SK-N-SH treated with all-trans-retinoic acid at 6 μM for 48 hours (cell line): ENCODE measurements at regions not wholly inside any gene's neighbourhood (a gene's known extent, or its start where the extent isn't known, plus 50 kb on each side); places are given as distances from the start of the nearest gene placed in this dataset.
"Not testable (repeated sequence)": the region's sequence is repeated elsewhere in the genome, so short reads cannot be mapped to it uniquely, and the experiment has no call there.

Experiments
- ATAC-seq: fragments of 200-7000 bp; cut with Tn5 transposase; 3 replicates; pipeline ENCODE4 v1.9.1; 2020; ENCODE audit warnings: mild to moderate bottlenecking, moderate library complexity
- ARNTL ChIP-seq: fragments of 450-650 bp; formaldehyde crosslinking; IDR thresholded peaks from 2 replicates; pipeline ENCODE4 v1.5.0; 2020; ENCODE audit warnings: low read depth, mild to moderate bottlenecking, moderate library complexity, borderline replicate concordance
- BACH2 ChIP-seq: fragments of 250-450 bp; sonication (Bioruptor Pico); IDR thresholded peaks from 2 replicates; pipeline ENCODE4 v1.9.0; 2021; ENCODE audit warnings: mild to moderate bottlenecking, borderline replicate concordance
- CREB5 ChIP-seq: fragments of 250-450 bp; sonication (Bioruptor Pico); IDR thresholded peaks from 2 replicates; pipeline ENCODE4 v1.5.1; 2020; ENCODE audit warnings: low read depth, mild to moderate bottlenecking, moderate library complexity
- CSDC2 ChIP-seq: fragments of 250-450 bp; sonication (Bioruptor Pico); IDR thresholded peaks from 2 replicates; pipeline ENCODE4 v1.5.0; 2020; ENCODE audit warnings: mild to moderate bottlenecking, moderate library complexity
- CSRNP3 ChIP-seq: fragments of 250-450 bp; sonication (Bioruptor Pico); IDR thresholded peaks from 2 replicates; pipeline ENCODE4 v1.5.1; 2021; ENCODE audit warnings: mild to moderate bottlenecking, moderate library complexity
- ESRRG ChIP-seq: fragments of 250-450 bp; sonication (Bioruptor Pico); IDR thresholded peaks from 2 replicates; pipeline ENCODE4 v1.6.1; 2021; ENCODE audit warnings: mild to moderate bottlenecking
- GLIS3 ChIP-seq: fragments of 250-450 bp; sonication (Bioruptor Pico); IDR thresholded peaks from 2 replicates; pipeline ENCODE4 v1.5.0; 2020; ENCODE audit warnings: mild to moderate bottlenecking, moderate library complexity
- PATZ1 ChIP-seq: fragments of 250-450 bp; sonication (Bioruptor Pico); IDR thresholded peaks from 2 replicates; pipeline ENCODE4 v1.8.0; 2020; ENCODE audit warnings: mild to moderate bottlenecking, moderate library complexity, borderline replicate concordance
- PPARA ChIP-seq: fragments of 250-450 bp; sonication (Bioruptor Pico); IDR thresholded peaks from 2 replicates; pipeline ENCODE4 v1.5.0; 2020; ENCODE audit warnings: mild to moderate bottlenecking, borderline replicate concordance
- RARB ChIP-seq: fragments of 250-450 bp; sonication (Bioruptor Pico); IDR thresholded peaks from 2 replicates; pipeline ENCODE4 v1.8.0; 2021; ENCODE audit warnings: mild to moderate bottlenecking, moderate library complexity
- SNAI2 ChIP-seq: fragments of 250-450 bp; sonication (Bioruptor Pico); IDR thresholded peaks from 2 replicates; pipeline ENCODE4 v1.5.0; 2020; ENCODE audit warnings: mild to moderate bottlenecking, moderate library complexity
- TCF4 ChIP-seq: fragments of 250-450 bp; sonication (Bioruptor Pico); IDR thresholded peaks from 2 replicates; pipeline ENCODE4 v1.8.0; 2021; ENCODE audit warnings: mild to moderate bottlenecking, moderate library complexity, borderline replicate concordance
- TSHZ2 ChIP-seq: fragments of 250-450 bp; sonication (Bioruptor Pico); IDR thresholded peaks from 2 replicates; pipeline ENCODE4 v1.5.0; 2020; ENCODE audit warnings: mild to moderate bottlenecking, moderate library complexity
- ZC3H10 ChIP-seq: fragments of 250-450 bp; sonication (Bioruptor Pico); IDR thresholded peaks from 2 replicates; pipeline ENCODE4 v1.5.1; 2021; ENCODE audit warnings: mild to moderate bottlenecking, moderate library complexity
- ZNF565 ChIP-seq: fragments of 450-650 bp; formaldehyde crosslinking; conservative IDR thresholded peaks from 2 replicates; pipeline ENCODE4 v1.5.0; 2020; ENCODE audit warnings: low read depth, mild to moderate bottlenecking, moderate library complexity
- ZNF70 ChIP-seq: fragments of 450-650 bp; formaldehyde crosslinking; IDR thresholded peaks from 2 replicates; pipeline ENCODE4 v1.5.0; 2020; ENCODE audit warnings: mild to moderate bottlenecking, moderate library complexity
- ZNF8 ChIP-seq: fragments of 450-650 bp; formaldehyde crosslinking; IDR thresholded peaks from 2 replicates; pipeline ENCODE4 v1.5.0; 2020; ENCODE audit warnings: mild to moderate bottlenecking, moderate library complexity
- TF ChIP-seq, protein P1 (sequence below): fragments of 250-450 bp; sonication (Bioruptor Pico); IDR thresholded peaks from 2 replicates; pipeline ENCODE4 v1.8.0; 2021; ENCODE audit warnings: low read depth, mild to moderate bottlenecking, moderate library complexity, borderline replicate concordance

DNA sequence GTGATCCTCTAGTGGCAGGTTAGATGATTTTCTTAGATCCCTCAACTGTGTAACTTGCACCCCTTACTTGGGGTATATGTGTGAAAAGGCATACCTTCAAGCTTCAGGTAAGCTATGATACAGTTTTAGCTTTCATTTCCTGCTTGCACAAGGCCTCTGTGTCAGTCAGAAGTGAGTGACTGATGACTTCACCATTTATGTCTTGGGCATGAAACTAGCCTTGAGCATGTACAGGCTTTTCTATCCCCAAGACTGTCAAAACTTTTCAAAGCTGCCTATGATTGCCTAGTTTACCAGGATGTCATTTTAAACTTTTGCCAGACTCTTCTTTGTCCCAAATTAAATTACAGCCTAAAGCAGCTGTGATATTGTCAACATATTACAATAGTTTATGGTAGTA, 286.1 kb upstream of the CNTN5 start:
- ATAC-seq = no peak
- no peak for TF ChIP-seq ZNF8 (CRISPR knock-in tag)
- no peak for TF ChIP-seq RARB
- no peak for TF ChIP-seq ZC3H10 (CRISPR knock-in tag)
- TF ChIP-seq ZNF70 (CRISPR knock-in tag) = no peak
- TF ChIP-seq PPARA (CRISPR knock-in tag) = no peak
- TF ChIP-seq, protein P1, sequence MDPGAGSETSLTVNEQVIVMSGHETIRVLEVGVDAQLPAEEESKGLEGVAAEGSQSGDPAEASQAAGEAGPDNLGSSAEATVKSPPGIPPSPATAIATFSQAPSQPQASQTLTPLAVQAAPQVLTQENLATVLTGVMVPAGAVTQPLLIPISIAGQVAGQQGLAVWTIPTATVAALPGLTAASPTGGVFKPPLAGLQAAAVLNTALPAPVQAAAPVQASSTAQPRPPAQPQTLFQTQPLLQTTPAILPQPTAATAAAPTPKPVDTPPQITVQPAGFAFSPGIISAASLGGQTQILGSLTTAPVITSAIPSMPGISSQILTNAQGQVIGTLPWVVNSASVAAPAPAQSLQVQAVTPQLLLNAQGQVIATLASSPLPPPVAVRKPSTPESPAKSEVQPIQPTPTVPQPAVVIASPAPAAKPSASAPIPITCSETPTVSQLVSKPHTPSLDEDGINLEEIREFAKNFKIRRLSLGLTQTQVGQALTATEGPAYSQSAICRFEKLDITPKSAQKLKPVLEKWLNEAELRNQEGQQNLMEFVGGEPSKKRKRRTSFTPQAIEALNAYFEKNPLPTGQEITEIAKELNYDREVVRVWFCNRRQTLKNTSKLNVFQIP (CRISPR knock-in tag) = no peak
- no peak for TF ChIP-seq SNAI2 (CRISPR knock-in tag)
- TF ChIP-seq ESRRG (CRISPR knock-in tag) = no peak
- no peak for TF ChIP-seq GLIS3 (CRISPR knock-in tag)
- TF ChIP-seq TCF4 (CRISPR knock-in tag) = no peak
- TF ChIP-seq ARNTL = no peak
- TF ChIP-seq CSDC2 (CRISPR knock-in tag) = no peak

DNA sequence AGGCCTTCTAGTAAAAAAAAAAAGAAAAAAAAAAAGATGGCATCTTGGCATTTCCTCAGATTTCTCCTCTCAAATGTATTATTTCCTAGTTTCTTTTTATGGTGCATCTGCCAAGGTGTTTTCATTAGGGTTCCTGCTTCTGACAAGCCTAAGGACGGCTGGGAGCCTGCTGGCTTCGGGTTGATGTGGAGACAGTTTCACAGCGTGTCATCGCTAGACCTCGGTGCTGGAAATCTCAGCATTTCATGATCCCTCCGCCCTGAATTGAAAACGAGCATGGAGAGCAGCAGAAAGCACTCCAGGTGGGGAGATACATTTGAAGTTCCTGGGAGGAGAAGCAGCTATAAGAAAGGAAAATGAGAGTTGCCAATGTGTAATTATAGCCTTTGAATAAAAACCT, 283.9 kb upstream of the CNTN5 start:
- no peak for TF ChIP-seq ZNF70 (CRISPR knock-in tag)
- TF ChIP-seq CSRNP3 = no peak
- no peak for TF ChIP-seq ZNF565 (CRISPR knock-in tag)
- TF ChIP-seq RARB = no peak
- TF ChIP-seq SNAI2 (CRISPR knock-in tag) = no peak
- TF ChIP-seq PATZ1 = no peak
- TF ChIP-seq CSDC2 (CRISPR knock-in tag) = no peak
- no peak for TF ChIP-seq BACH2
- no peak for TF ChIP-seq TSHZ2
- ATAC-seq = no peak

DNA sequence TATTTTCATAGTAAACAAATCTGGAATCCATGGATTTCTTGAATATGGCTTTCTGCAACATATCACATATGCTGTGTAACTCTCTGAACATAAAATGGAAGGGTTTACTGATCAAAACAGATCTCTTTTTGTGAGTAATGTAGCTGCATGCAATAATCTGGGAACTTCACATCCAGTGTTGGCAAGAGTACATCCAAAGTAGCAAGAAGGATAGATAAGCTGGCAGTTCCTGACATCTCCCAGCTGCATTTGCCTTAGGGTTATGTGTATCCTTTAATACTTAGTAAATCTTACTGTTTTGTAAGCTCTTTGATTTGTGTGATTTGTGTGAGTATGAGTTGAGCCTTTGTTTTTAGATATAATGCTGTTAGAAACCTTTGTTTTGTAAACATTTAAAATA, 280.4 kb upstream of the CNTN5 start:
- TF ChIP-seq CSDC2 (CRISPR knock-in tag) (no peak), ZNF70 (CRISPR knock-in tag) (no peak), GLIS3 (CRISPR knock-in tag) (no peak), SNAI2 (CRISPR knock-in tag) (no peak), CREB5 (no peak), BACH2 (no peak), ESRRG (CRISPR knock-in tag) (no peak), ZC3H10 (CRISPR knock-in tag) (no peak), CSRNP3 (no peak)
- ATAC-seq = no peak

GRCh38 chr11:98763446-98763845, 257.3 kb upstream of the CNTN5 start:
- ATAC-seq = not testable (repeated sequence)
